ENCODE measurements at regions not wholly inside any gene's neighbourhood (a gene's known extent, or its start where the extent isn't known, plus 50 kb on each side); places are given as distances from the start of the nearest gene placed in this dataset.

- no peak overlapping the region; the same call in 1 of the 2 replicates for H3K27ac ChIP-seq
- no peak for TF ChIP-seq ZFX (IDR thresholded peaks at IDR 0.05)
- TF ChIP-seq CTCF (conservative IDR thresholded peaks at IDR 0.05) = no peak
These were observed 284.5 kb upstream of the TRPC5 start for GRCh38 chrX:112367065-112367464.

GRCh38 chrX:112359906-112360305, 277.3 kb upstream of the TRPC5 start:
- no peak overlapping the region for H3K27ac ChIP-seq
- TF ChIP-seq ZFX (IDR thresholded peaks at IDR 0.05) = no peak
- no peak for TF ChIP-seq CTCF (conservative IDR thresholded peaks at IDR 0.05)

DNA sequence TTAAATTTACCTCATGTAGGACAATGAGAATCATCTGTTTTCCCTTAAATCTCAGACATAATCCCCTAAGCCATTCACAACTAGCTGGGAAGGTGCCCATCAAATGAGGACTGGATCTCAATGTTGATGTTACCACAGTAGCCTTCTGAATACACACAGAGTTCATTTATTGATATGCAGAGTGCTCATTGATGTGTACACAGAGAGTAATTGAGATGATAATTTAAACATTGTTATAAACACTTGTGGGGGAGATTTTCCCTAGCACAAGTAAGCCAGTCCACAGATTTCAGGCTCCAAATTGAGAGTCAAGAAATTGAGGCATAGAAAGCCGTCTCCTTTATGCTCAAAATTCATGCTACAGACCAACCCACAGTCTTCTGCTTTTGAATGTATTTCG, 273.4 kb upstream of the TRPC5 start:
- TF ChIP-seq ZFX (IDR thresholded peaks at IDR 0.05) = no peak
- no peak for TF ChIP-seq CTCF (conservative IDR thresholded peaks at IDR 0.05)

GRCh38 chrX:112341598-112341997, 259.0 kb upstream of the TRPC5 start:
- no peak for TF ChIP-seq CTCF (conservative IDR thresholded peaks at IDR 0.05)
- TF ChIP-seq ZFX (IDR thresholded peaks at IDR 0.05) = no peak
- no peak overlapping the region for H3K27ac ChIP-seq

More for the DNA sequence above, 273.4 kb upstream of the TRPC5 start:
- no peak overlapping the region for H3K27ac ChIP-seq

DNA sequence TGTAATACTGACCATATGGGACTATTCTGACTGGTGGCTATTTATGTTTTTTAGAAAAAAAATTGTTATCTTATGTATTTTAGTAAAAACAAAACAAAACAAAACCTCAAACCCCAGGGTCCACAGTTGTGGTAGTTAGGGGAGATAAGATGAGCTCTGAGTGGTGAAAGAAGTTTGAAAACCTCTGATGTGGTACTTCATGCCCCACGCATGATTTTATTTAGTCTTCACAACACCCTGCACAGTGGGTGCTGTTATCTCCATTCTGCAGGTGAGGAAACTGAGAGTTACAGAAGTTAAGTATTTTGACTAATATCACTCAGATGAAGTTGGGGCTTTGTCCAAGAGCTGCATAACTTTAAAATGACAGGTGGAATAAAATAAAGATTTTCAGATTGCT, 230.6 kb upstream of the TRPC5 start:
- no peak overlapping the region for H3K27ac ChIP-seq
- no peak for TF ChIP-seq CTCF (conservative IDR thresholded peaks at IDR 0.05)
- no peak for TF ChIP-seq ZFX (IDR thresholded peaks at IDR 0.05)

- TF ChIP-seq CTCF (conservative IDR thresholded peaks at IDR 0.05) (no peak), ZFX (IDR thresholded peaks at IDR 0.05) (no peak)
- H3K27ac ChIP-seq = peak overlapping the region; percentile 63; the same call in 1 of the 2 replicates
These were observed 223.5 kb upstream of the TRPC5 start for GRCh38 chrX:112306027-112306426.

- no peak overlapping the region for H3K27ac ChIP-seq
- TF ChIP-seq ZFX (IDR thresholded peaks at IDR 0.05) (no peak), CTCF (conservative IDR thresholded peaks at IDR 0.05) (no peak)
These were observed 197.4 kb upstream of the TRPC5 start for GRCh38 chrX:112279940-112280339.
